Calu3 (cell line): ENCODE measurements at regions not wholly inside any gene's neighbourhood (a gene's known extent, or its start where the extent isn't known, plus 50 kb on each side); places are given as distances from the start of the nearest gene placed in this dataset.

ENCODE experiments used
- BruUV-seq: library from RNA; stranded (reverse); fragments of 400-500 nt; replicated peaks from 2 replicates; lab custom pipeline; 2021; lab: Mats Ljungman, UMichigan
- CTCF ChIA-PET: fragments of 300-600 bp; sonication (Branson Sonifier 250); formaldehyde crosslinking; loops from one replicate; lab custom pipeline; 2022; ENCODE audit warnings: antibody characterized with exemption; lab: Charles Lee
- DNase-seq: peaks from one replicate; pipeline ENCODE4 v3.0.0; 2022
- H3K27ac Mint-ChIP-seq: one replicate; pipeline ENCODE4 v1.8.0; 2022; ENCODE audit warnings: mixed read lengths; ENCODE audit not compliant: unreplicated experiment
- H3K27me3 Mint-ChIP-seq: one replicate; pipeline ENCODE4 v1.8.0; 2022; ENCODE audit warnings: mixed read lengths; ENCODE audit not compliant: unreplicated experiment
- H3K36me3 Mint-ChIP-seq: one replicate; pipeline ENCODE4 v1.8.0; 2022; ENCODE audit warnings: mild to moderate bottlenecking, moderate library complexity, mixed read lengths; ENCODE audit not compliant: insufficient read depth, unreplicated experiment
- H3K4me1 Mint-ChIP-seq: one replicate; pipeline ENCODE4 v1.8.0; 2022; ENCODE audit warnings: mild to moderate bottlenecking, low read depth, mixed read lengths; ENCODE audit not compliant: unreplicated experiment
- H3K4me3 Mint-ChIP-seq: one replicate; pipeline ENCODE4 v1.8.0; 2022; ENCODE audit warnings: mild to moderate bottlenecking, low read depth, moderate library complexity, mixed read lengths; ENCODE audit not compliant: unreplicated experiment
- H3K9me3 Mint-ChIP-seq: one replicate; pipeline ENCODE4 v1.8.0; 2022; ENCODE audit warnings: low read depth, mixed read lengths; ENCODE audit not compliant: unreplicated experiment
- CTCF ChIP-seq: fragments of 200-600 bp; IDR thresholded peaks from one replicate; pipeline ENCODE4 v1.8.0; 2022; ENCODE audit warnings: antibody characterized with exemption; ENCODE audit not compliant: unreplicated experiment
- intact Hi-C: fragments of 100-400 bp; cut with micrococcal nuclease; formaldehyde crosslinking; loops from one replicate; pipeline ENCODE4 v1.10.0; 2022; ENCODE audit not compliant: unreplicated experiment

- Mint-ChIP-seq H3K4me1 (peaks cover 7% of the 10 kb centered on the region), H3K27me3 (no peaks in the 10 kb centered on the region), H3K4me3 (no peak overlapping the region), H3K36me3 (no peaks in the 10 kb centered on the region), H3K27ac (no peak overlapping the region), H3K9me3 (no peaks in the 10 kb centered on the region)
- DNase-seq: no peak
- intact Hi-C loops: no loop called here
- CTCF ChIA-PET: no interaction called here
- TF ChIP-seq CTCF: no peak
- no TSS peak for BruUV-seq
Measured at GRCh38 chr13:73287831-73288230, 229.0 kb downstream of the KLF5 start.

- CTCF ChIA-PET: no interaction called here
- Mint-ChIP-seq H3K27me3 (no peaks in the 10 kb centered on the region), H3K4me3 (no peak overlapping the region), H3K4me1 (peaks cover 7% of the 10 kb centered on the region), H3K27ac (no peak overlapping the region), H3K9me3 (no peaks in the 10 kb centered on the region), H3K36me3 (no peaks in the 10 kb centered on the region)
- no TSS peak for BruUV-seq
- DNase-seq: no peak
- intact Hi-C loops: no loop called here
- TF ChIP-seq CTCF: no peak
Measured at GRCh38 chr13:73286942-73287620, 228.3 kb downstream of the KLF5 start.

- intact Hi-C loops: no loop called here
- BruUV-seq: no TSS peak
- Mint-ChIP-seq H3K9me3 (no peaks in the 10 kb centered on the region), H3K4me3 (no peak overlapping the region), H3K4me1 (peaks cover 7% of the 10 kb centered on the region), H3K27me3 (no peaks in the 10 kb centered on the region), H3K36me3 (no peaks in the 10 kb centered on the region), H3K27ac (no peak overlapping the region)
- DNase-seq: no peak
- CTCF ChIA-PET: no interaction called here
- no peak for TF ChIP-seq CTCF
Measured at GRCh38 chr13:73286177-73286576, 227.4 kb downstream of the KLF5 start.

GRCh38 chr13:73284081-73284874, 225.5 kb downstream of the KLF5 start:
- Mint-ChIP-seq H3K27ac (no peak overlapping the region), H3K4me3 (no peak overlapping the region), H3K27me3 (no peaks in the 10 kb centered on the region), H3K4me1 (peaks cover 7% of the 10 kb centered on the region), H3K36me3 (no peaks in the 10 kb centered on the region), H3K9me3 (no peaks in the 10 kb centered on the region)
- BruUV-seq: no TSS peak
- intact Hi-C loops: no loop called here
- TF ChIP-seq CTCF: no peak
- no peak for DNase-seq
- CTCF ChIA-PET: no interaction called here
